H1 (cell line): ENCODE measurements at regions not wholly inside any gene's neighbourhood (a gene's known extent, or its start where the extent isn't known, plus 50 kb on each side); places are given as distances from the start of the nearest gene placed in this dataset.

ENCODE experiments used
- JUN ChIP-seq: IDR thresholded peaks from 2 replicates; pipeline ENCODE4 v1.6.1; 2011; ENCODE audit warnings: low read depth, mild to moderate bottlenecking, improper control_type of control experiment, low read length
- TBP ChIP-seq: IDR thresholded peaks from 2 replicates; pipeline ENCODE4 v1.6.1; 2011; ENCODE audit warnings: low read depth, low read length, improper control_type of control experiment
- TF ChIP-seq, protein P1 (sequence below): fragments of 300-600 bp; sonication (generic); IDR thresholded peaks from 2 replicates; pipeline ENCODE4 v1.7.1; 2012; ENCODE audit warnings: low read length, moderate library complexity, mild to moderate bottlenecking, inconsistent platforms; ENCODE audit not compliant: insufficient replicate concordance

DNA sequence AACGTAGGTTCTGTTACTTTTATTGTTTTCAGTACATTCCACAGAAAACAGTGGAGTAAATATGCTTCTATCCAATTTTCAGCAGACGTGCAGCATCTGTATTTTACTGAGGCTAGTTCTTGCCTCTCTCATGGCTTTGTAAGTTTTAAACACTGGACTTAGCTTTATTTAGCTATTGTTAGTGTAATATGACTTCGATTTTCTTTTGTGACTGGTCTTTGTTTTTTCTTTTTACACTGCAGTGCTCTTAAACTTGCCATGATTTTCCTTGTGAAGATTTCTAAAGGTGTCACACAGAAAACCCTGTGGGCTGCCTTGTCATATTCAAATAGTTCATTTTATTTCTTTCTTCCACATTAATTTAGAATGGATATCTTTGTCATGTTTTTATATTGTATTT lies 1234.9 kb upstream of the CITED2 start (continued):
- TF ChIP-seq JUN, result no peak
- TF ChIP-seq TBP, result no peak
- TF ChIP-seq, protein P1, sequence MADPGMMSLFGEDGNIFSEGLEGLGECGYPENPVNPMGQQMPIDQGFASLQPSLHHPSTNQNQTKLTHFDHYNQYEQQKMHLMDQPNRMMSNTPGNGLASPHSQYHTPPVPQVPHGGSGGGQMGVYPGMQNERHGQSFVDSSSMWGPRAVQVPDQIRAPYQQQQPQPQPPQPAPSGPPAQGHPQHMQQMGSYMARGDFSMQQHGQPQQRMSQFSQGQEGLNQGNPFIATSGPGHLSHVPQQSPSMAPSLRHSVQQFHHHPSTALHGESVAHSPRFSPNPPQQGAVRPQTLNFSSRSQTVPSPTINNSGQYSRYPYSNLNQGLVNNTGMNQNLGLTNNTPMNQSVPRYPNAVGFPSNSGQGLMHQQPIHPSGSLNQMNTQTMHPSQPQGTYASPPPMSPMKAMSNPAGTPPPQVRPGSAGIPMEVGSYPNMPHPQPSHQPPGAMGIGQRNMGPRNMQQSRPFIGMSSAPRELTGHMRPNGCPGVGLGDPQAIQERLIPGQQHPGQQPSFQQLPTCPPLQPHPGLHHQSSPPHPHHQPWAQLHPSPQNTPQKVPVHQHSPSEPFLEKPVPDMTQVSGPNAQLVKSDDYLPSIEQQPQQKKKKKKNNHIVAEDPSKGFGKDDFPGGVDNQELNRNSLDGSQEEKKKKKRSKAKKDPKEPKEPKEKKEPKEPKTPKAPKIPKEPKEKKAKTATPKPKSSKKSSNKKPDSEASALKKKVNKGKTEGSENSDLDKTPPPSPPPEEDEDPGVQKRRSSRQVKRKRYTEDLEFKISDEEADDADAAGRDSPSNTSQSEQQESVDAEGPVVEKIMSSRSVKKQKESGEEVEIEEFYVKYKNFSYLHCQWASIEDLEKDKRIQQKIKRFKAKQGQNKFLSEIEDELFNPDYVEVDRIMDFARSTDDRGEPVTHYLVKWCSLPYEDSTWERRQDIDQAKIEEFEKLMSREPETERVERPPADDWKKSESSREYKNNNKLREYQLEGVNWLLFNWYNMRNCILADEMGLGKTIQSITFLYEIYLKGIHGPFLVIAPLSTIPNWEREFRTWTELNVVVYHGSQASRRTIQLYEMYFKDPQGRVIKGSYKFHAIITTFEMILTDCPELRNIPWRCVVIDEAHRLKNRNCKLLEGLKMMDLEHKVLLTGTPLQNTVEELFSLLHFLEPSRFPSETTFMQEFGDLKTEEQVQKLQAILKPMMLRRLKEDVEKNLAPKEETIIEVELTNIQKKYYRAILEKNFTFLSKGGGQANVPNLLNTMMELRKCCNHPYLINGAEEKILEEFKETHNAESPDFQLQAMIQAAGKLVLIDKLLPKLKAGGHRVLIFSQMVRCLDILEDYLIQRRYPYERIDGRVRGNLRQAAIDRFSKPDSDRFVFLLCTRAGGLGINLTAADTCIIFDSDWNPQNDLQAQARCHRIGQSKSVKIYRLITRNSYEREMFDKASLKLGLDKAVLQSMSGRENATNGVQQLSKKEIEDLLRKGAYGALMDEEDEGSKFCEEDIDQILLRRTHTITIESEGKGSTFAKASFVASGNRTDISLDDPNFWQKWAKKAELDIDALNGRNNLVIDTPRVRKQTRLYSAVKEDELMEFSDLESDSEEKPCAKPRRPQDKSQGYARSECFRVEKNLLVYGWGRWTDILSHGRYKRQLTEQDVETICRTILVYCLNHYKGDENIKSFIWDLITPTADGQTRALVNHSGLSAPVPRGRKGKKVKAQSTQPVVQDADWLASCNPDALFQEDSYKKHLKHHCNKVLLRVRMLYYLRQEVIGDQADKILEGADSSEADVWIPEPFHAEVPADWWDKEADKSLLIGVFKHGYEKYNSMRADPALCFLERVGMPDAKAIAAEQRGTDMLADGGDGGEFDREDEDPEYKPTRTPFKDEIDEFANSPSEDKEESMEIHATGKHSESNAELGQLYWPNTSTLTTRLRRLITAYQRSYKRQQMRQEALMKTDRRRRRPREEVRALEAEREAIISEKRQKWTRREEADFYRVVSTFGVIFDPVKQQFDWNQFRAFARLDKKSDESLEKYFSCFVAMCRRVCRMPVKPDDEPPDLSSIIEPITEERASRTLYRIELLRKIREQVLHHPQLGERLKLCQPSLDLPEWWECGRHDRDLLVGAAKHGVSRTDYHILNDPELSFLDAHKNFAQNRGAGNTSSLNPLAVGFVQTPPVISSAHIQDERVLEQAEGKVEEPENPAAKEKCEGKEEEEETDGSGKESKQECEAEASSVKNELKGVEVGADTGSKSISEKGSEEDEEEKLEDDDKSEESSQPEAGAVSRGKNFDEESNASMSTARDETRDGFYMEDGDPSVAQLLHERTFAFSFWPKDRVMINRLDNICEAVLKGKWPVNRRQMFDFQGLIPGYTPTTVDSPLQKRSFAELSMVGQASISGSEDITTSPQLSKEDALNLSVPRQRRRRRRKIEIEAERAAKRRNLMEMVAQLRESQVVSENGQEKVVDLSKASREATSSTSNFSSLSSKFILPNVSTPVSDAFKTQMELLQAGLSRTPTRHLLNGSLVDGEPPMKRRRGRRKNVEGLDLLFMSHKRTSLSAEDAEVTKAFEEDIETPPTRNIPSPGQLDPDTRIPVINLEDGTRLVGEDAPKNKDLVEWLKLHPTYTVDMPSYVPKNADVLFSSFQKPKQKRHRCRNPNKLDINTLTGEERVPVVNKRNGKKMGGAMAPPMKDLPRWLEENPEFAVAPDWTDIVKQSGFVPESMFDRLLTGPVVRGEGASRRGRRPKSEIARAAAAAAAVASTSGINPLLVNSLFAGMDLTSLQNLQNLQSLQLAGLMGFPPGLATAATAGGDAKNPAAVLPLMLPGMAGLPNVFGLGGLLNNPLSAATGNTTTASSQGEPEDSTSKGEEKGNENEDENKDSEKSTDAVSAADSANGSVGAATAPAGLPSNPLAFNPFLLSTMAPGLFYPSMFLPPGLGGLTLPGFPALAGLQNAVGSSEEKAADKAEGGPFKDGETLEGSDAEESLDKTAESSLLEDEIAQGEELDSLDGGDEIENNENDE, result no peak
